HepG2 (cell line): ENCODE measurements at regions not wholly inside any gene's neighbourhood (a gene's known extent, or its start where the extent isn't known, plus 50 kb on each side); places are given as distances from the start of the nearest gene placed in this dataset.

Experiments used
- ATAC-seq: fragments of 200-7000 bp; cut with Tn5 transposase; 3 replicates; pipeline ENCODE4 v1.9.1; 2020; ENCODE audit warnings: mild to moderate bottlenecking, moderate library complexity
- BruUV-seq: library from RNA; stranded (reverse); fragments of 400-500 nt; replicated peaks from 2 replicates; lab custom pipeline; 2021; lab: Mats Ljungman, UMichigan
- CTCF ChIA-PET: fragments of 300-600 bp; formaldehyde crosslinking; extraction: SDS; loops from one replicate; lab custom pipeline; 2021; ENCODE audit warnings: low total read pairs, inconsistent platforms, low intra/inter-chr PET ratio; lab: Yijun Ruan, JAX
- POLR2A ChIA-PET: fragments of 350-600 bp; sonication (Branson Sonifier 250); formaldehyde crosslinking; loops from one replicate; lab custom pipeline; 2020; ENCODE audit warnings: antibody characterized with exemption, inconsistent platforms; lab: Yijun Ruan, JAX
- DNase-seq: peaks from one replicate; pipeline ENCODE4 v3.0.0-alpha.2; 2015; ENCODE audit warnings: low spot score
- FAIRE-seq: peaks from 3 replicates; lab custom pipeline; 2011; peaks lifted over from hg19 to GRCh38; lab: Jason Lieb, UNC
- H2AFZ ChIP-seq: one replicate; pipeline ENCODE4 v1.6.1; 2011; ENCODE audit warnings: low read length, inconsistent platforms
- H3K27ac ChIP-seq: fragments of 300-600 bp; 3 replicates; pipeline ENCODE4 v1.8.0; 2011; ENCODE audit warnings: mixed run types, mild to moderate bottlenecking, mixed read lengths, low read length, inconsistent platforms; ENCODE audit not compliant: insufficient read depth; ENCODE audit errors: extremely low read length
- H3K27me3 ChIP-seq, 2 experiments: fragments of 200-600 bp in 1 of 2; 2 replicates in 1 of 2; 3 replicates in 1 of 2; pipeline versions ENCODE4 v1.6.0 to v1.8.0; 2011; ENCODE audit warnings: low read length in 2 of 2, mild to moderate bottlenecking in 2 of 2, moderate library complexity in 2 of 2, inconsistent platforms in 1 of 2; ENCODE audit not compliant: insufficient read depth in 2 of 2, control insufficient read depth in 1 of 2
- H3K36me3 ChIP-seq, 2 experiments: fragments of 200-600 bp in 1 of 2; replicated peaks in 1 of 2; 2 replicates in 1 of 2; 3 replicates in 1 of 2; pipeline versions ENCODE4 v1.5.1 to v1.8.0; 2011; ENCODE audit warnings: low read length in 2 of 2, inconsistent platforms in 1 of 2; ENCODE audit not compliant: insufficient read depth in 2 of 2, control insufficient read depth in 1 of 2
- H3K4me1 ChIP-seq: 2 replicates; pipeline ENCODE4 v1.5.1; 2012; ENCODE audit warnings: low read length, inconsistent platforms; ENCODE audit not compliant: insufficient read depth
- H3K4me2 ChIP-seq: 2 replicates; pipeline ENCODE4 v1.6.0; 2011; ENCODE audit warnings: low read depth, low read length, inconsistent platforms
- H3K4me3 ChIP-seq, 3 experiments: fragments of 200-600 bp in 1 of 3; sonication (generic), shearing (Covaris generic) in 1 of 3; replicated peaks in 1 of 3; 2 replicates each; pipeline ENCODE4 v1.5.1; 2011 to 2016; ENCODE audit warnings: low read length in 3 of 3, inconsistent platforms in 2 of 3, low read depth in 2 of 3, mild to moderate bottlenecking in 2 of 3, control low read depth in 1 of 3, mixed read lengths in 1 of 3; ENCODE audit not compliant: insufficient read depth in 1 of 3
- H3K79me2 ChIP-seq: one replicate; pipeline ENCODE4 v1.6.1; 2011; ENCODE audit warnings: low read length, inconsistent platforms; ENCODE audit not compliant: insufficient read depth
- H3K9ac ChIP-seq: 2 replicates; pipeline ENCODE4 v1.6.0; 2011; ENCODE audit warnings: mild to moderate bottlenecking, low read depth, low read length, inconsistent platforms; ENCODE audit not compliant: insufficient read depth
- H3K9me3 ChIP-seq: 2 replicates; pipeline ENCODE4 v1.5.1; 2012; ENCODE audit warnings: mild to moderate bottlenecking, low read length
- H4K20me1 ChIP-seq: 2 replicates; pipeline ENCODE4 v1.6.0; 2011; ENCODE audit warnings: inconsistent platforms, mild to moderate bottlenecking, low read length, moderate library complexity; ENCODE audit not compliant: insufficient read depth
- ARHGAP35 ChIP-seq: sonication (generic); formaldehyde crosslinking; IDR thresholded peaks from 2 replicates; pipeline ENCODE4 v1.9.0; 2022; ENCODE audit warnings: mild to moderate bottlenecking, inconsistent platforms, moderate library complexity, missing genetic modification reagents, borderline replicate concordance
- ELF3 ChIP-seq: IDR thresholded peaks from 2 replicates; pipeline ENCODE4 v1.6.1; 2016; ENCODE audit warnings: missing genetic modification reagents, missing compliant biosample characterization
- GLI4 ChIP-seq: sonication (generic); formaldehyde crosslinking; IDR thresholded peaks from 2 replicates; pipeline ENCODE4 v1.5.1; 2020; ENCODE audit warnings: missing genetic modification reagents, mild to moderate bottlenecking, moderate library complexity, borderline replicate concordance
- HNRNPUL1 ChIP-seq: fragments of 200-400 bp; formaldehyde crosslinking; IDR thresholded peaks from 2 replicates; pipeline ENCODE4 v1.6.1; 2017; ENCODE audit warnings: low read depth, mild to moderate bottlenecking, low read length, moderate library complexity
- IRF9 ChIP-seq: sonication (generic); formaldehyde crosslinking; IDR thresholded peaks from 2 replicates; pipeline ENCODE4 v1.8.0; 2022; ENCODE audit warnings: missing genetic modification reagents, mild to moderate bottlenecking, borderline replicate concordance
- KDM3A ChIP-seq: IDR thresholded peaks from 2 replicates; pipeline ENCODE4 v1.6.1; 2018; ENCODE audit warnings: low read depth, missing compliant biosample characterization
- KDM5B ChIP-seq: sonication (generic); formaldehyde crosslinking; IDR thresholded peaks from 2 replicates; pipeline ENCODE4 v1.4.0; 2020; ENCODE audit warnings: missing genetic modification reagents, mild to moderate bottlenecking, borderline replicate concordance
- LCORL ChIP-seq, 2 experiments: fragments of 450-650 bp in 1 of 2; sonication (generic) in 1 of 2; formaldehyde crosslinking in 1 of 2; IDR thresholded peaks; 2 replicates each; pipeline versions ENCODE4 v1.5.0 to v1.6.1; 2017 to 2020; ENCODE audit warnings: antibody characterized with exemption in 1 of 2, missing genetic modification reagents in 1 of 2
- PBX2 ChIP-seq: IDR thresholded peaks from 2 replicates; pipeline ENCODE4 v1.6.1; 2016; ENCODE audit warnings: control low read depth
- PREB ChIP-seq: sonication (generic); formaldehyde crosslinking; IDR thresholded peaks from 2 replicates; pipeline ENCODE4 v1.4.0; 2020; ENCODE audit warnings: missing genetic modification reagents
- SP4 ChIP-seq: sonication (generic); formaldehyde crosslinking; IDR thresholded peaks from 2 replicates; pipeline ENCODE4 v1.8.1; 2023; ENCODE audit warnings: mild to moderate bottlenecking, missing genetic modification reagents
- SSRP1 ChIP-seq: IDR thresholded peaks from 2 replicates; pipeline ENCODE4 v1.6.1; 2016; ENCODE audit warnings: control low read depth
- TCF7 ChIP-seq: sonication (generic); IDR thresholded peaks from 2 replicates; pipeline ENCODE4 v1.6.1; 2016; ENCODE audit warnings: antibody characterized with exemption, low read depth
- ZFP1 ChIP-seq: IDR thresholded peaks from 2 replicates; pipeline ENCODE4 v1.6.1; 2016
- ZNF326 ChIP-seq: sonication (generic); formaldehyde crosslinking; IDR thresholded peaks from 2 replicates; pipeline ENCODE4 v1.4.0; 2020; ENCODE audit warnings: missing genetic modification reagents, borderline replicate concordance
- ZNF678 ChIP-seq: sonication (generic); formaldehyde crosslinking; IDR thresholded peaks from 2 replicates; pipeline ENCODE4 v1.4.0; 2020; ENCODE audit warnings: mild to moderate bottlenecking, missing genetic modification reagents
- ZNF879 ChIP-seq: sonication (generic); formaldehyde crosslinking; IDR thresholded peaks from 2 replicates; pipeline ENCODE4 v1.8.1; 2023; ENCODE audit warnings: missing genetic modification reagents
- ZSCAN30 ChIP-seq: sonication (generic); formaldehyde crosslinking; IDR thresholded peaks from 2 replicates; pipeline ENCODE4 v1.5.0; 2020; ENCODE audit warnings: mild to moderate bottlenecking, missing genetic modification reagents
- ZSCAN5A ChIP-seq: sonication (generic); formaldehyde crosslinking; IDR thresholded peaks from 2 replicates; pipeline ENCODE4 v1.8.0; 2022; ENCODE audit warnings: mild to moderate bottlenecking, missing genetic modification reagents, borderline replicate concordance
- WGBS: methylation state at CpG from one replicate; pipeline ENCODE4 v1.1.6; 2017; ENCODE audit warnings: low lambda C conversion rate; 5-methylcytosine and 5-hydroxymethylcytosine counted together
- in situ Hi-C: cut with HindIII; loops from 2 replicates; pipeline ENCODE4 v1.10.0; 2017; ENCODE audit warnings: low pct_unique_long_range_greater_than_20kb; ENCODE audit not compliant: extremely low pct_ligation_motif_present
- intact Hi-C: fragments of 100-400 bp; cut with micrococcal nuclease; formaldehyde crosslinking; loops from one replicate; pipeline ENCODE4 v1.10.0; 2022; ENCODE audit not compliant: unreplicated experiment

DNA sequence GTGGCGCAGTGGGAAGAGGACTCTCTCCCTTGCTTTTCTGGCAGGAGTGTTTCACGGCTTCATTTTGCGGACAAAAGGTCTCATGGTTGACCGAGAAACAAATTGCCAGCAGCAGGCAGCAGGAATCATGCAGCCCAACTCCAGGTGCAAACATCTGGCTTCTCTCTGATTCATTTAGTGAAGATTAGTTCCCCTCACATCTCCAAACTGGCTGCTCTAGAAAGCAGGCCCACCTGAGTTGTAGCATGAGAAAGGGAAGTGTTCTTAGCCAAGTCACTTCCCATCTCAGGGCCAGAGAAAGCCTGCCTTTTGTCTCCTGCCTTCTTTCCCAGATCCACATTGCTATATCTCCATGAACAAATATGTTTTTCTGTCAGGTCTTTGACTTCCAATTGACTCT lies 120.8 kb upstream of the CCDC196 start:
- ATAC-seq: no peak
- 89% methylated on average over 4 of the region's 4 CpGs for WGBS
- Histone ChIP-seq H3K36me3 (no peaks in the 10 kb centered on the region), H3K4me3 (no peak overlapping the region), H3K9ac (no peak overlapping the region), H2AFZ (no peak overlapping the region), H3K79me2 (no peaks in the 10 kb centered on the region), H3K27ac (no peak overlapping the region), H4K20me1 (no peaks in the 10 kb centered on the region), H3K27me3 (no peaks in the 10 kb centered on the region), H3K4me2 (no peak overlapping the region), H3K4me1 (no peaks in the 10 kb centered on the region), H3K9me3 (no peaks in the 10 kb centered on the region)
- no peak for FAIRE-seq
- no peak for DNase-seq
- ChIA-PET CTCF (no interaction called here), POLR2A (no interaction called here)
- intact Hi-C loops: no loop called here
- BruUV-seq: no TSS peak
- TF ChIP-seq TCF7: no peak
- TF ChIP-seq GLI4: no peak
- TF ChIP-seq SSRP1 (CRISPR knock-in tag): no peak
- TF ChIP-seq PREB (CRISPR knock-in tag): no peak
- no peak for TF ChIP-seq IRF9 (CRISPR knock-in tag)
- TF ChIP-seq ZNF678 (CRISPR knock-in tag): no peak
- TF ChIP-seq ELF3: no peak
- no peak for TF ChIP-seq ZNF879 (CRISPR knock-in tag)
- TF ChIP-seq ZFP1 (CRISPR knock-in tag): no peak
- no peak for TF ChIP-seq ZSCAN30 (CRISPR knock-in tag)
- TF ChIP-seq HNRNPUL1: no peak
- TF ChIP-seq SP4 (CRISPR knock-in tag): no peak
- TF ChIP-seq ZSCAN5A (CRISPR knock-in tag): no peak
- no peak for TF ChIP-seq KDM5B (CRISPR knock-in tag)
- TF ChIP-seq KDM3A: no peak
- TF ChIP-seq PBX2: no peak
- TF ChIP-seq LCORL (IDR thresholded peaks at IDR 0.05): no peak
- TF ChIP-seq LCORL (CRISPR knock-in tag; IDR thresholded peaks at IDR 0.05): no peak
- TF ChIP-seq ZNF326: no peak
- TF ChIP-seq ARHGAP35 (CRISPR knock-in tag): no peak
- TF ChIP-seq, all 625 proteins: peak for 0
- in situ Hi-C loops: loop anchor here (25.0 kb wide), 1 partner anchor 747 kb away; no protein-coding TSS in a partner anchor
